CD4-positive, alpha-beta T cell (primary cell): ENCODE measurements at regions not wholly inside any gene's neighbourhood (a gene's known extent, or its start where the extent isn't known, plus 50 kb on each side); places are given as distances from the start of the nearest gene placed in this dataset.

Experiments
- ATAC-seq: fragments of 200-7000 bp; cut with Tn5 transposase; one replicate; pipeline ENCODE4 v1.10.0; 2022; ENCODE audit warnings: mild to moderate bottlenecking; ENCODE audit not compliant: poor library complexity
- CTCF ChIA-PET: fragments of 350-600 bp; sonication (Branson Sonifier 250); formaldehyde crosslinking; loops from one replicate; lab custom pipeline; 2021; ENCODE audit warnings: antibody characterized with exemption, inconsistent platforms; lab: Charles Lee
- POLR2A ChIA-PET: fragments of 350-600 bp; sonication (Branson Sonifier 250); formaldehyde crosslinking; loops from one replicate; lab custom pipeline; 2021; ENCODE audit warnings: antibody characterized with exemption, inconsistent platforms; lab: Charles Lee
- DNase-seq, 14 experiments: peaks; one replicate each; pipeline ENCODE4 v3.0.0-alpha.2; 2013 to 2020; ENCODE audit warnings: mixed read lengths in 2 of 14
- H3K27ac ChIP-seq, 2 donors: one replicate each; pipeline versions ENCODE4 v1.5.1 to v1.7.0; 2013; ENCODE audit warnings: low read length in 2 of 2, low read depth in 1 of 2, mild to moderate bottlenecking in 1 of 2
- H3K27me3 ChIP-seq, 2 experiments: 1 replicate in 1 of 2; 2 replicates in 1 of 2; pipeline versions ENCODE4 v1.6.1 to v1.7.0; 2013; ENCODE audit warnings: low read length in 2 of 2, control low read depth in 1 of 2, mild to moderate bottlenecking in 1 of 2, moderate library complexity in 1 of 2; ENCODE audit not compliant: insufficient read depth in 2 of 2, control insufficient read depth in 1 of 2
- H3K36me3 ChIP-seq: one replicate; pipeline ENCODE4 v1.6.1; 2013; ENCODE audit warnings: low read length, control low read depth; ENCODE audit not compliant: insufficient read depth
- H3K4me1 ChIP-seq: one replicate; pipeline ENCODE4 v1.6.1; 2013; ENCODE audit warnings: low read length, control low read depth; ENCODE audit not compliant: insufficient read depth
- H3K4me3 ChIP-seq: one replicate; pipeline ENCODE4 v1.5.1; 2013; ENCODE audit warnings: mild to moderate bottlenecking, low read length, moderate library complexity
- H3K9me3 ChIP-seq, 2 experiments: 1 replicate in 1 of 2; 2 replicates in 1 of 2; pipeline versions ENCODE4 v1.6.1 to v1.7.0; 2013; ENCODE audit warnings: low read length in 2 of 2, mild to moderate bottlenecking in 2 of 2, control low read depth in 1 of 2, moderate library complexity in 1 of 2; ENCODE audit not compliant: control insufficient read depth in 1 of 2, insufficient read depth in 1 of 2
- H3K27ac Mint-ChIP-seq: one replicate; pipeline ENCODE4 v1.8.0; 2020; ENCODE audit warnings: mixed read lengths
- H3K27me3 Mint-ChIP-seq: one replicate; pipeline ENCODE4 v1.8.0; 2021; ENCODE audit warnings: mixed read lengths
- H3K36me3 Mint-ChIP-seq: one replicate; pipeline ENCODE4 v1.8.0; 2021; ENCODE audit warnings: low read depth, mixed read lengths
- H3K4me1 Mint-ChIP-seq: one replicate; pipeline ENCODE4 v1.8.0; 2021; ENCODE audit warnings: low read depth, mixed read lengths
- H3K4me3 Mint-ChIP-seq: one replicate; pipeline ENCODE4 v1.8.0; 2020; ENCODE audit warnings: mild to moderate bottlenecking, mixed read lengths
- H3K9me3 Mint-ChIP-seq: one replicate; pipeline ENCODE4 v1.8.0; 2020; ENCODE audit warnings: mixed read lengths
- CTCF ChIP-seq: fragments of 200-600 bp; IDR thresholded peaks from one replicate; pipeline ENCODE4 v1.8.0; 2022; ENCODE audit warnings: antibody characterized with exemption, mild to moderate bottlenecking
- intact Hi-C, 2 experiments: fragments of 100-400 bp; cut with DNase I in 1 of 2; cut with micrococcal nuclease in 1 of 2; formaldehyde crosslinking; loops; one replicate each; pipeline versions ENCODE4 v1.15.1 to v1.9.0; 2023 to 2025; cut with DNase I, micrococcal nuclease

DNA sequence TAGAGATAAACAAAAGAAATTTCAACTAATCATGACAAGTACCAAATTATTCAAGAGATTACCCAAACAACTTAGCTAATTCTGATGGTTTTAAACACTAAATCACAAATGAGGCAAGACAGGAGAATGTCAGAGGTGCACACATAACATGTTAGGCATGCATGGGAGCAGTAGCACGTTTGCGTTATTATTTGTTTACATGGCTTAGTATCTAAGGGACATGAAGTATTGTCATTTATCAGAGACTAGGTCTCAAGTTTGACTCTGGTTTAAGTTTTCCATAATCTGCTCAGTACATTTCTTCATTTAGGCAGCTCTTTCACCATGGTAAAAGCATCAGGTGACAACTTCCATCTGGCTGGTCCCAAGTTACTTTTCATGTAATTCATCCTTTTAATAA, 244.1 kb upstream of the TNC start:
- Histone ChIP-seq H3K4me3 (no peak overlapping the region), H3K27ac (no peak overlapping the region), H3K27me3 (no peaks in the 10 kb centered on the region), H3K9me3 (no peaks in the 10 kb centered on the region), H3K4me1 (no peaks in the 10 kb centered on the region), H3K36me3 (no peaks in the 10 kb centered on the region)
- intact Hi-C loops, result no loop called here
- no peak overlapping the region for H3K27ac Mint-ChIP-seq
- no peak for TF ChIP-seq CTCF
- ChIA-PET CTCF (no interaction called here), POLR2A (interaction anchor here (0.7 kb wide), 1 partner anchor 20 kb away, joined by 3 read pairs; no protein-coding TSS in a partner anchor)
- H3K27me3 Mint-ChIP-seq, result peaks cover 10% of the 10 kb centered on the region
- H3K9me3 Mint-ChIP-seq, result no peaks in the 10 kb centered on the region
- DNase-seq (no peak), ATAC-seq (no peak)
- H3K4me3 Mint-ChIP-seq, result no peak overlapping the region
- H3K36me3 Mint-ChIP-seq, result no peaks in the 10 kb centered on the region
- no peaks in the 10 kb centered on the region for H3K4me1 Mint-ChIP-seq

DNA sequence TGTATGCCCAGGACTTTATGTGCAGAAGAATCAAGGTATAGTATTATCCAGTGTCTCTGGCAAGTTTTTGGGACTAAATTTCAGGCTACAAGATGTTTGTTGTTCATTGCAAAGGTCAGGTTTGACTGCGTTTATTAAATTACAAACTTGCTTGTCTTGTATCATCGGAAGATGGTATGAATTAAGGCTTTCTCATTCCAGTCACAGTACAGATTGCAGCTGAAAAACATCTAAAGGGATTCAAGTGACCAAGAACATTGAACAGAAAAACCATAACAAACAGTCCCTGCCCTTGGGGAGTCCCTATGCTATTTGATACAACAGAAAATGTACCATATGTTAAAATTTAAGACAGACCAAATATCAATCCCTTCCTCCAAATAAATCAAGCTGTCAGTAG, 244.7 kb upstream of the TNC start:
- ATAC-seq (no peak), DNase-seq (no peak)
- Histone ChIP-seq H3K9me3 (no peaks in the 10 kb centered on the region), H3K27ac (no peak overlapping the region), H3K4me1 (no peaks in the 10 kb centered on the region), H3K4me3 (no peak overlapping the region), H3K27me3 (peaks cover 0 to 3% of the 10 kb centered on the region in 2 experiments), H3K36me3 (no peaks in the 10 kb centered on the region)
- Mint-ChIP-seq H3K4me1 (no peaks in the 10 kb centered on the region), H3K36me3 (no peaks in the 10 kb centered on the region), H3K27me3 (peaks cover 16% of the 10 kb centered on the region), H3K27ac (no peak overlapping the region), H3K9me3 (no peaks in the 10 kb centered on the region), H3K4me3 (no peak overlapping the region)
- POLR2A ChIA-PET, result no interaction called here
- CTCF ChIA-PET, result no interaction called here
- TF ChIP-seq CTCF, result no peak
- intact Hi-C loops, result no loop called here

GRCh38 chr9:115364991-115365390, 247.0 kb upstream of the TNC start:
- no peaks in the 10 kb centered on the region for H3K4me1 Mint-ChIP-seq
- Histone ChIP-seq H3K9me3 (no peaks in the 10 kb centered on the region), H3K4me1 (no peaks in the 10 kb centered on the region), H3K27ac (no peak overlapping the region), H3K4me3 (no peak overlapping the region), H3K36me3 (no peaks in the 10 kb centered on the region), H3K27me3 (peaks cover 0 to 4% of the 10 kb centered on the region in 2 experiments)
- peaks cover 21% of the 10 kb centered on the region for H3K27me3 Mint-ChIP-seq
- ATAC-seq (no peak), DNase-seq (no peak)
- ChIA-PET POLR2A (no interaction called here), CTCF (no interaction called here)
- TF ChIP-seq CTCF, result no peak
- no peaks in the 10 kb centered on the region for H3K9me3 Mint-ChIP-seq
- intact Hi-C loops, result no loop called here
- no peak overlapping the region for H3K27ac Mint-ChIP-seq
- no peaks in the 10 kb centered on the region for H3K36me3 Mint-ChIP-seq
- H3K4me3 Mint-ChIP-seq, result no peak overlapping the region
